T47D (cell line): ENCODE measurements at regions not wholly inside any gene's neighbourhood (a gene's known extent, or its start where the extent isn't known, plus 50 kb on each side); places are given as distances from the start of the nearest gene placed in this dataset.
"Not testable (repeated sequence)": the region's sequence is repeated elsewhere in the genome, so short reads cannot be mapped to it uniquely, and the experiment has no call there.

Experiments used
- DNase-seq, 2 experiments: peaks; one replicate each; pipeline versions ENCODE4 v3.0.0 to v3.0.0-alpha.2; 2011 to 2012; ENCODE audit warnings: low read depth in 1 of 2, low spot score in 1 of 2
- JUND ChIP-seq: IDR thresholded peaks from 2 replicates; pipeline ENCODE4 v1.6.1; 2012; ENCODE audit warnings: low read depth
- in situ Hi-C: cut with HindIII; loops from 2 replicates; pipeline ENCODE4 v1.10.0; 2016; ENCODE audit warnings: low sequenced_read_pairs, low pct_unique_long_range_greater_than_20kb

DNA sequence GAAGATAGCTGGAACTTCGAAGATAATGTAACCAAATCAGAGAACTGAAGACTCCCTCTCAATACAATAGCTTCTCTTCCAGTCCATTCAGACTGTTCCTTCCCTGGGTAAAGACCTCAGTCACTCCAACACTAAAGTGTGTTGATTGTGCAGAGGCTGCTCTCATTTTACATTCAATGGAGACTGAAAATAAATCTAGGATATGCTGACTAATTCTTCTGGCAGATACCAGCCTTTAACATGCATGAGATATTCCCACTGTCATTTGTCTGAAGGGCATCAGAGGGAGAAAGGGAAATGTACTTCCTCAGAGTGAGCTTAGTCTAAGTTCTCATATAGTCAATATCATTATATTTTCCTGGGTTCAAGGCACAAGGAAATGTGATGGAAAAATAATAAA lies 166.4 kb upstream of the IRAK1BP1 start:
- TF ChIP-seq JUND: no peak
- in situ Hi-C loops: no loop called here
- DNase-seq: no peak

DNA sequence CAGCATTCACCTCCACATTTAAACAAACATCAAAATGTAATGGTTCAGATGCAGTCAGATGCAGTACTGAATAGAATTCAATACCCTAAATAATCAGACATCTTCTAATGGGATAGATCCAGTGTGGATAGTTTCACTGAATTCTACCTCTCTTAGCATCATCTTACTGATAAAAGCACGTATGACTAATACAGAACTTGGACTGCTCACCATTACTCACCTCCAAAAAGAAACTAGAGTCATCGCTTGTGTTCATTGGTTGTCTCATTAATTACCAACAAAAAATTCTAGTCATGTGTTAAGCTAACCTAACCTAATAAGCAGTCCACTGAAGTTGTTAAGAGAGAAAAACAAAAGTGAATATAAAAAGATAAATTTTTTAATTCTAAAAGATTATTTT lies 165.9 kb upstream of the IRAK1BP1 start:
- no peak for DNase-seq
- TF ChIP-seq JUND: no peak
- in situ Hi-C loops: no loop called here

DNA sequence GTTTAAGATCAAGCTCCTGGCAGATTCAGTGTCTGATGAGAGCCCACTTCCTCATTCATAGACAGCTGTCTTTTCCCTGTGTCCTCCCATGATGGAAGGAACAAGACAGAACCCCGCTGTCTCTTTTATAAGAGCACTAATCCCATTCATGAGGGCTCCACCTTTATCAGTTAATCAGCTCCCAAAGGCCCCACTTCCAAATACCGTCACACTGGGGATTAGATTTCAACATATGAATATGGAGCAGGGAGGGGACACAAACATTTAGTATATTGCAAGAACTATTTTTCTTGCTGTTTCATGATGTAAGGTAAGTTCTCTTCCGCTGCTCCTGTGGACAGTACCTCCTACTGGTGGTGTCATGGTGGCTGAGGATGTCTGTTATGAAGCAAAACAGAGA lies 158.3 kb upstream of the IRAK1BP1 start:
- no peak for TF ChIP-seq JUND
- in situ Hi-C loops: no loop called here
- DNase-seq: no peak

DNA sequence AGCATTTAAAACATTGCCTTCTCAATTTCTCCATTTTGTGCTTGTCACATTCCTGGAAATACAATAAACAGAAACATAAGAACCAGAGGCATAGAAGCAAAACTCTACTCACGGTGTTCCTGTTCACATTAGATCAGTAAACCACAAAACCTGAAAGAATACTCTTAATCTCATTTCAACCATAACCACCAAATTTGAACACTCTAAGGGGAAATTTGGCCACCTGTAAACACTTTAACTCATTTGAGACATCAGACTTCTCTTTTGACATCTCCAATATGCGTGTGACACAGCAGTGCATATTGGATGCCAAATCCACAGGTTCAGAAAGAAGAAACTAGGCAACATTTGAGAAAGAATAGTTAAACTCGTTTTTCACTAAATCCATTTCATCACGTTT lies 153.8 kb upstream of the IRAK1BP1 start:
- no peak for DNase-seq
- in situ Hi-C loops: no loop called here
- TF ChIP-seq JUND: no peak

DNA sequence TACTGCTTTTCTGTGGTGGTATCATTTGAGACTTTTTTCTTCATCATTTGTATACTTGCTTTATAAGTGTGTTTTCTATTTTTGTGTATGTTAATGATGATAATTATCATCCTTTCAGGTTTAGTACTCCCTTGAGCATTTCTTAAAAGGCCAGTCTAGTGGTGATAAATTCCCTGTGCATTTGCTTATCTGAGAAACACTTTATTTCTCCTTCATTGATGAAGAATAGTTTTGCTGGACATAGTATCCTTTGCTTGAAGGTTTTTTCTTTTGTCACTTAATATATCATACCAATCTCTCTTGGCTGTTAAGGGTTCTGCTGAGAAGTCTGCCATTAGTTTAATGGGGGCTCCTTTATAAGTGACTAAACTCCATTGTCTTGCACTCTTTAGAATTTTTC lies 123.2 kb upstream of the IRAK1BP1 start:
- in situ Hi-C loops: no loop called here
- no peak for DNase-seq
- TF ChIP-seq JUND: no peak

DNA sequence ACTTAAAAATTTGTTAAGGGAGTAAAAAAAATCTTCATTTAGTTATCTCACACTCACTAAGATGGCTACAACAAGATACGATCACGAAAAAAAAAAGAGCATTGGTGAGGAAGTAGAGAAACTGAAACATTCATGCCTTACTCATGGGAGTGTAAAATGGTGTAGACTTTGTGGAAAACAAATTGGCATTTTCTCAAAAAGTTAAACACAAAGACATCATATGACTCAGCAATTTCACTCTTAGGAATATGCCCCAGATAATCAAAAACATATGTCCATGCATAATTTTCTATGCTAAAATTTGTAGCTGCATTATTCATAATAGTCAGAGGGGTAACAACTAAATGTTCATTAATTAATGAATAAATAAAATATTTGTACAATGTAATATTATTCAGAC lies 120.9 kb upstream of the IRAK1BP1 start:
- no peak for TF ChIP-seq JUND
- in situ Hi-C loops: no loop called here
- no peak for DNase-seq

DNA sequence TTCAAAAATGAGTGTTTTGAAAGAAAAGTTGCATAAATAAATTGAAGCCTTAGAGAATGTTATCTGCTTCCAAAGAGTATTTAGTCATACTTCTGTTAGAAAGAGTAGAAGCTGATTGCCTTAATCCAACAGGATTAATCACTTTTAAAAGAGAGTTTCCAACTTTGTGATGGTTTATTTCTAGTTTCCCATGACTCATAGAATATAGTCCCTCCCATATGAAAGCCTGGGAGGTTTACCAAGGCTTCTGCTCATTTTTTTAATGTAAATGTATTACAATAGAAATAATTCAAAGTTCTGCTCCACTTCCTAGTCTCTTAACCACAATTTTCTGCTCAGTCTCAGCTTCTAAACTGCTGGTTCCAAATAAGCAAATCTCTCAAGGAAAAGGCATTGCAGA lies 118.0 kb upstream of the IRAK1BP1 start:
- TF ChIP-seq JUND: no peak
- DNase-seq: no peak
- in situ Hi-C loops: no loop called here

DNA sequence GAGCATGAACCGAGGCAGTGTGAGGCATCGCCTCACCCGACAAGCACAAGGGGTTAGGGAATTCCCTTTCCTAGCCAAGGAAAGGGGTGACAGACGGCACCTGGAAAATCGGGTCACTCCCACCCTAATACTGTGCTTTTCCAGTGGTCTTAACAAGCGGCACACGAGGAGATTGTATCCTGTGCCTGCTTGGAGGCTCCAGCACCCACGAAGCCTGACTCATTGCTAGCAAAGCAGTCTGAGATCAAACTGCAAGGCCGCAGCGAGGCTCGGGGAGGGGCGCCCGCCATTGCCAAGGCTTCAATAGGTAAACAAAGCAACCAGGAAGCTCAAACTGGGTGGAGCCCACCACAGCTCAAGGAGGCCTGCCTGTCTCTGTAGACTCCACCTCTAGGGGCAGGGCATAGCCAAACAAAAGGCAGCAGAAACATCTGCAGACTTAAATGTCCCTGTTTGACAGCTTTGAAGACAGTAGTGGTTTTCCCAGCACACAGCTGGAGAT lies 109.0 kb upstream of the IRAK1BP1 start:
- DNase-seq, in situ Hi-C loops: not testable (repeated sequence)

DNA sequence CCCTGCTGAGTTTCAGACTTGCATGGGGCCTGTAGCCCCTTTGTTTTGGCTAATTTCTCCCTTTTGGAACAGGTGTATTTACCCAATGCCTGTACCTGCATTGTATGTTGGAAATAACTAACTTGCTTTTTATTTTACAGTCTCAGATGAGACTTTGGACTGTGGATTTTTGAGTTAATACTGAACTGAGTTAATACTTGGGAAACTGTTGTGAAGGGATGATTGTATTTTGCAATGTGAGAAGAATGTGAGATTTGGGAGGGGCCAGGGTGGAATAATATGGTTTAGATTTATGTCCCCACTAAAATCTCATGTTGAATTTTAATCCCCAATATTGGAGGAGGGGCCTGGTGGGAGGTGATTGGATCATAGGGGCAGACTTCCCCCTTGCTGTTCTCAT lies 99.1 kb upstream of the IRAK1BP1 start:
- no peak for TF ChIP-seq JUND
- no peak for DNase-seq
- in situ Hi-C loops: no loop called here

DNA sequence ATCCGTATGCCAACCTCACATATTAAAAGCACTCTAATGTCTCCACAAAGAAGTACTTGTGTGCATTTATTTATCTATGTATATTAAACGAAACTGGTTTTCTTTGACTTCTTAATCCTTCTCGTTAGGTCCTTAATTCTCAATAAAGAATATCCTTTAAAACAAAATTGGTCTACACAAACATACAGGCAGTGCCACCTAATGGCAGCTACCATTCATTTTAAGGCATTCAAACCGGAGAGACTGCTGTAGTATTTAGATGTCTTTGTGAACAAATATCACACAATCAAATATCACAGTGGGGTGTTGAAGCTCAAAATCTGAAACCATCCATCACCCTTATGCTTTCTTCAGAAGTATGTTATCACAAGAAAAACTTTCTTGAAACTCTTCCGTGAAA lies 96.6 kb upstream of the IRAK1BP1 start:
- in situ Hi-C loops: no loop called here
- DNase-seq: peak; percentile 2 to 25
- TF ChIP-seq JUND: no peak

DNA sequence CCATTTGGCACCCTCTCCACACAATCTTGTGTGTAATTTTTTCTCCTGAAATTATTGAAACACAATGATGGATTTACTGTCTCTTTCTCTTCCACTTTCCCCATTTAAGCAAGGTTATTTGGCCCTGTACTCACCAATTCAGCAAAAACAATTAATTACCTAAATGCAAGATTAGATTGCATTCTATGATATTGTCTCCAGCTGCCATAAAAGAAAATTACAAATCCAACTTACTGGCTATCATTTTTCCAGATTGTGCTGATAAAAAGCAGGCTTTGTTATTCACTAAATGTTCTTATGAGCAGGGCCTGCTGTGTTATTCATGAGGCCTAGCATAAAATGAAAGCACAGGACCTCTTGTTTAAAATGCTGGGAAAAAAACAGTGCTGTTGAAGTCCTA lies 95.8 kb upstream of the IRAK1BP1 start:
- in situ Hi-C loops: no loop called here
- no peak for DNase-seq
- no peak for TF ChIP-seq JUND

DNA sequence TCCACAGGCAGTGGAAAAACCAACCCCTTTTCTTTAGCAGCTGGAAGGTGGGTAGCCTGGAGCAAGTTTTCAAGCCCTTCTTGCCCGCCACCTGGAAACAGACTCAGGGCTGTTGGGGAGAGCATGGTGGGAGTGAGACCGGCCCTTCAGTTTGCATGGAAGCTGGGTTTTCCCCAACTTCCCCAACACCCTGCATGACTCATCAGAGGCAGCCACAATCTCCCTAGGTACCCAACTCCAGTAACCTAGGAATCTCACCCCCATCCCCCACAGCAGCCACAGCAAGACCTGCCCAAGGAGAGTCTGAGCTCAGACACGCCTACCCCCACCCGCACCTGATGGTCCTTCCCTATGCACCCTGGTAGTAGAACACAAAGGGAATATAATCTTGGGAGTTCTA lies 86.3 kb upstream of the IRAK1BP1 start:
- DNase-seq: no peak
- TF ChIP-seq JUND: no peak
- in situ Hi-C loops: no loop called here

DNA sequence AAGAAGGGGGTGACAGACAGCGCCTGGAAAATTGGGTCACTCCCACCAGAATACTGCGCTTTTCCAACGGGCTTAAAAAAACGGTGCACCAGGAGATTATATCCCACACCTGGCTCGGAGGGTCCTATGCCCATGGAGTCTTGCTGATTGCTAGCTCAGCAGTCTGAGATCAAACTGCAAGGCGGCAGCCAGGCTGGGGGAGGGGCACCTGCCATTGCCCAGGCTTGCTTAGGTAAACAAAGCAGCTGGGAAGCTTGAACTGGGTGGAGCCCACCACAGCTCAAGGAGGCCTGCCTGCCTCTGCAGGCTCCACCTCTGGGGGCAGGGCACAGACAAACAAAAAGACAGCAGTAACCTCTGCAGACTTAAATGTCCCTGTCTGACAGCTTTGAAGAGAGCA lies 84.0 kb upstream of the IRAK1BP1 start:
- in situ Hi-C loops, DNase-seq: not testable (repeated sequence)

DNA sequence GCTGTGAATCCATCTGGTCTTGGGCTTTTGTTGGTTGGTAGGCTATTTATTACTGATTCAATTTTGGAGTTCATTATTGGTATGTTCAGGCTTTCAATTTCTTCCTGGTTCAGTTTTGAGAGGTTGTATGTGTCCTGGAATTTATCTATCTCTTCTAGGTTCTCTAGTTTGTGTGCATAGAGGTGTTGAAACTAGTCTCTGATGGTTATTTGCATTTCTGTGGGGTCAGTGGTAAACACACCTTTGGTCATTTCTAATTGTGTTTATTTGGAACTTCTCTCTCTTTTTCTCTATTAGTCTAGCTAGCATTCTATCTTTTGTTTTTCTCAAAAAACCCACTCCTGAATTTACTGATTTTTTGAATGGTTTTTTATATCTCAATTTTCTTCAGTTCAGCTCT lies 70.1 kb upstream of the IRAK1BP1 start:
- in situ Hi-C loops: no loop called here
- TF ChIP-seq JUND: no peak
- no peak for DNase-seq

DNA sequence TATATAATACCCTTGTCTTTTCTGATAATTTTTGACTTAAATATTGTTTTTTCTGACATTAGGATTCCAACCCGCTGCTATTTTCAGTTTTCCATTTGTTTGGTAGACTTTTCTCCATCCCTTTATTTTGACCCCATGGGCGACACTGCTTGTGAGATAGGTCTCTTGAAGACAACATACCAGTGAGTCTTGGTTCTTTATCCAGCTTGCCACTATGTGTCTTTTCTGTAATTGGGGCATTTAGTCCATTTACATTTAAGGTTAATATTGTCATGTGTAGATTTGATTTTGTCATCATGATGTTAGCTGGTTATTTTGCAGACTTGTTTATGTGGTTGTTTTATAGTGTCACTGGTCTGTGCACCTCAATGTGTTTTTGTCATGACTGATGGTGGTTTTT lies 67.7 kb upstream of the IRAK1BP1 start:
- TF ChIP-seq JUND: no peak
- in situ Hi-C loops: no loop called here
- no peak for DNase-seq

DNA sequence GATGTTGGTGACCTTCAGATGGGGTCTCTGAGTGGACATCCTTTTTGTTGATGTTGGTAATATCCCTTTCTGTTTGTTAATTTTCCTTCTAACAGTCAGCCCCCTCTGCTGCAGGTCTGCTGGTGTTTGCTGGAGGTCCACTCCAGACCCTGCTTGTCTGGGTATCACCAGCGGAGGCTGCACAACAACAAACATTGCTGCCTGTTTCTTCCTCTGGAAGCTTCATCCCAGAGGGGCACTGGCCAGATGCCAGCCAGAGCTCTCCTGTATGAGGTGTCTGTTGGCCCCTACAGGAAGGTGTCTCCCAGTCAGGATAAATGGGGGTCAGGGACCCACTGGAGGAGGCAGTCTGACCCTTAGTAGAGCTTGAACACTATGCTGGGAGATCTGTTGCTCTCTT lies 60.6 kb upstream of the IRAK1BP1 start:
- in situ Hi-C loops, DNase-seq: not testable (repeated sequence)

DNA sequence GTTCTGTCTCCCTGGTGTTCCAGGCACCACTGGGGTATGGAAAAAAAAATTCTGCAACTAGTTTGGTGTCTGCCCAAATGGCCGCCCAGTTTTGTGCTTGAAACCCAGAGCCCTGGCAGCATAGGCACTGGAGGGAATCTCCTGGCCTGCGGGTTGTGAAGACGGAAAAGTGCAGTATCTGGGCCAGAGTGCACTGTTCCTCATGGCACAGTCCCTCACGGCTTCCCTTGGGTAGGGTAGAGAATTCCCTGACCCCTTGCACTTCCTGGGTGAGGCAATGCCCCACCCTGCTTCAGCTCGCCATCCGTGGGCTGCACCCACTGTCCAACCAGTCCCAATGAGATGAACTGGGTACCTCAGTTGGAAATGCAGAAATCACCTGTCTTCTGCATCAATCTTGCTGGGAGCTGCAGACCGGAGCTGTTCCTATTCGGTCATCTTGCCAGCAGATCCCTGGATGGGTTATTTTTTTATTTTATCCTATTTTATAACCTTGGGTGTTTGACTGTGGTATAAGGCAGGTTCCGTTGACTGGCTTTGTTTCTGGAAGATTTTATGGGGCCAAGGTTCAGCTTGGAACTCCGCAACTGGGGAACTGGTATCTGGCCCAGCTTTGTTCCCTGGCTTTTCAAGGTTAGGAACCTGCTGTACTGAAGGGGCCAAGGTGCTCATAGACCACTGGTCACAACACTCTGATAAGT lies 59.5 kb upstream of the IRAK1BP1 start:
- in situ Hi-C loops, DNase-seq: not testable (repeated sequence)
